WERI-Rb-1 (cell line): ENCODE measurements at regions not wholly inside any gene's neighbourhood (a gene's known extent, or its start where the extent isn't known, plus 50 kb on each side); places are given as distances from the start of the nearest gene placed in this dataset.
"Not testable (repeated sequence)": the region's sequence is repeated elsewhere in the genome, so short reads cannot be mapped to it uniquely, and the experiment has no call there.

Experiments
- DNase-seq: peaks from one replicate; pipeline ENCODE4 v3.0.0-alpha.2; 2020
- H3K27ac ChIP-seq: fragments of 250-450 bp; sonication (Bioruptor Pico); 2 replicates; pipeline ENCODE4 v1.5.1; 2020; ENCODE audit warnings: mild to moderate bottlenecking, moderate library complexity
- H3K27me3 ChIP-seq: fragments of 250-450 bp; sonication (Bioruptor Pico); 2 replicates; pipeline ENCODE4 v1.5.1; 2021; ENCODE audit warnings: mild to moderate bottlenecking, low read depth, moderate library complexity; ENCODE audit not compliant: insufficient read depth, severe bottlenecking
- H3K36me3 ChIP-seq: fragments of 250-450 bp; sonication (Bioruptor Pico); 2 replicates; pipeline ENCODE4 v1.5.1; 2020; ENCODE audit warnings: mild to moderate bottlenecking, moderate library complexity
- H3K4me3 ChIP-seq: 2 replicates; pipeline ENCODE4 v1.5.1; 2011; ENCODE audit warnings: low read depth, mild to moderate bottlenecking, control low read depth, low read length
- H3K9me3 ChIP-seq: fragments of 250-450 bp; sonication (Bioruptor Pico); 2 replicates; pipeline ENCODE4 v1.5.1; 2021; ENCODE audit warnings: mild to moderate bottlenecking, moderate library complexity; ENCODE audit not compliant: severe bottlenecking
- TF ChIP-seq, protein P1 (sequence below): IDR thresholded peaks from 2 replicates; pipeline ENCODE4 v1.5.1; 2011; ENCODE audit warnings: low read depth, mild to moderate bottlenecking, control low read depth, inconsistent platforms, low read length

DNA sequence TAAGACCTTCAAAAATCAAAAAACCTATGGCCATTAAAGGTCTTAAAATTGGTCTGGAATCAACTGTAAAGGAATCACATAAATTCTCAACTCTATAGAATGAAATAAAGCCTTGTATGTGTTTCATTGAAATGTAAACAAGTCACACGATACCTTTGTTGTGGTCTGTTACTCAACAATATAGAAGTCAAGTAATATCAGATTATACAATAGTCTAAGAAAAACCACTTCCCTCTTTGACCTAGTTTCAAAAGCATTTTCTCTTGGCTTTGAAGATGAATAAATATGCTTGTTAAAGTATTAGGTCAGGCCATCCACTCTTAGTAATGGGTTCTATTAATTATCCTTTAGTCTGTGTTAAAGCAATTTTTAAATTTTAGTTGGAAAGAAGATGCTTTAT lies 79.8 kb upstream of the DIO2 start:
- TF ChIP-seq, protein P1, sequence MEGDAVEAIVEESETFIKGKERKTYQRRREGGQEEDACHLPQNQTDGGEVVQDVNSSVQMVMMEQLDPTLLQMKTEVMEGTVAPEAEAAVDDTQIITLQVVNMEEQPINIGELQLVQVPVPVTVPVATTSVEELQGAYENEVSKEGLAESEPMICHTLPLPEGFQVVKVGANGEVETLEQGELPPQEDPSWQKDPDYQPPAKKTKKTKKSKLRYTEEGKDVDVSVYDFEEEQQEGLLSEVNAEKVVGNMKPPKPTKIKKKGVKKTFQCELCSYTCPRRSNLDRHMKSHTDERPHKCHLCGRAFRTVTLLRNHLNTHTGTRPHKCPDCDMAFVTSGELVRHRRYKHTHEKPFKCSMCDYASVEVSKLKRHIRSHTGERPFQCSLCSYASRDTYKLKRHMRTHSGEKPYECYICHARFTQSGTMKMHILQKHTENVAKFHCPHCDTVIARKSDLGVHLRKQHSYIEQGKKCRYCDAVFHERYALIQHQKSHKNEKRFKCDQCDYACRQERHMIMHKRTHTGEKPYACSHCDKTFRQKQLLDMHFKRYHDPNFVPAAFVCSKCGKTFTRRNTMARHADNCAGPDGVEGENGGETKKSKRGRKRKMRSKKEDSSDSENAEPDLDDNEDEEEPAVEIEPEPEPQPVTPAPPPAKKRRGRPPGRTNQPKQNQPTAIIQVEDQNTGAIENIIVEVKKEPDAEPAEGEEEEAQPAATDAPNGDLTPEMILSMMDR = no peak
- H3K36me3 ChIP-seq = no peaks in the 10 kb centered on the region
- DNase-seq = no peak
- no peak overlapping the region for H3K27ac ChIP-seq
- no peaks in the 10 kb centered on the region for H3K27me3 ChIP-seq
- no peak overlapping the region for H3K4me3 ChIP-seq
- H3K9me3 ChIP-seq = no peaks in the 10 kb centered on the region

DNA sequence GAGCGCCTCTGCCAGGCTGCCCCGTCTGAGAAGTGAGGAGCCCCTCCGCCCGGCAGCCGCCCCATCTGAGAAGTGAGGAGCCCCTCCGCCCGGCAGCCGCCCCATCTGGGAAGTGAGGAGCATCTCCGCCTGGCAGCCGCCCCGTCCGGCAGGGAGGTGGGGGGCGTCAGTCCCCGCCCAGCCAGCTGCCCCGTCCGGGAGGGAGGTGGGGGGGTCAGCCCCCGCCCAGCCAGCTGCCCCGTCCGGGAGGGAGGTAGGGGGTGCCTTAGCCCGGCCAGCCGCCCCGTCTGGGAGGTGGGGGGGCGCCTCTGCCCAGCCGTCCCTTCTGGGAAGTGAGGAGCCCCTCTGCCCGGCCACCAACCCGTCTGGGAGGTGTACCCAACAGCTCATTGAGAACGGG lies 75.4 kb upstream of the DIO2 start:
- not testable (repeated sequence) for H3K27ac ChIP-seq, DNase-seq, H3K36me3 ChIP-seq, H3K4me3 ChIP-seq, H3K27me3 ChIP-seq, H3K9me3 ChIP-seq

DNA sequence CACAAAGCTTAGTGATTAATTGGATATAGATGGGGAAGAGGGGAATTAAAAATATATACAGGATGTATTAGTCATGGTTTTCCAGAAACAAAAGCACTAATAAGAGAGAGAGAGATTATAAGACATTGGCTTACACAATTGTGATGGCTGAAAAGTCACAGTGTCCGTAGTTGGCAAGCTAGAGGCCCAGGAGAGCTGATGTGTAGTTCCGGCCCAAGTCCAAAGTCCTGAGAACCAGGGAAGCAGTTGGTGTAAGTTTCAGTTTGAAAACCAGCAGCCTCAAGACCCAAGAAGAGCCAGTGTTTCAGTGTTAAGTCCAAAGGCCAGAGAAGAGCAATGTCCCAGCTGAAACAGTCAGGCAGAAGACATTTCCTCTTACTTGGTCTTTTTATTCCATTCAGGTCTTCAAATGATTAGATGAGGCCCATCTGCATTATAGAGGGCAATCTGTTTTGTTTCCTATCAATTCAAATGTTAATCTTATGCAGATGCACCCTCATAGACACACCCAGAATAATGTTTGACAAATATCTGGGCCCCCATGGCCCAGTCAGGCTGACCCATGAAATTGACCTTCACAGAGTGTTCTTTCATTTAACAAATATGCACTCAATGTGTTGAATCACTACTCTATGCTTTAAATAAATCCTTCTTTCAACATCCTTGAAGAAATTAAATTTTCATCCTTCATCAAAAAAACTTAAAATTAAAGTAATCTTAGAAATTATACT lies 67.2 kb upstream of the DIO2 start:
- no peak overlapping the region for H3K27ac ChIP-seq
- no peak for DNase-seq
- no peaks in the 10 kb centered on the region for H3K27me3 ChIP-seq
- H3K36me3 ChIP-seq = no peaks in the 10 kb centered on the region
- no peak overlapping the region for H3K4me3 ChIP-seq
- H3K9me3 ChIP-seq = no peaks in the 10 kb centered on the region
- TF ChIP-seq, protein P1 = no peak

DNA sequence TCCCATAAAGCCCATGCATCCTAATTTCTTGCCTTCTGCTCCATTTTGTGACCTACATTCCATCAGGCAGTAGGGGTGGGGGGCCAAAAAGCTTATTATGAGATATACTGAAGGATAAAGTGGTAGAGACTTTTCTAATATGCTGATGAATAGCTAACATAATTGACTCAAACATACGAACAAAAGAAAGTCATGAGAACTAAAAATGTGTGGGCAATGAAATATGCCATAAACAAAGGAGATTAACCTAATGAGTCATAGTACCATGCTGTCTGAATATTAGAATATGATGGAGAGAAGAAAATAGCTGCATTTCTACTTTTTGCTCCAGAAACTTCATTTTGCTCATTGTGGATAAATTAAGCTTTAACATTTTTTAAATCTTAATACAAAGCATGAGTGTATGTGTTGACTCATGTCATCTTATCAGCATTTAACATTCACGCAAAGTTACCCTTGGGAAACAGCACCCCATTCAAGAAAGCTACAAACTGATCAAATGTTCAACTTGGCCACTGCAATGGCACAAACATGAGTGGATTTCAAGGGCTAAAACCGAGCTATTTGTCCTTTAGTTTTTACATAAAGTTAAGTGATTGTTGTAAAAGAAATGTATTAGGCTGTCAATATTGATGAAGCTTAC lies 64.0 kb upstream of the DIO2 start:
- no peak overlapping the region for H3K4me3 ChIP-seq
- H3K9me3 ChIP-seq = no peaks in the 10 kb centered on the region
- no peak overlapping the region for H3K27ac ChIP-seq
- H3K27me3 ChIP-seq = no peaks in the 10 kb centered on the region
- DNase-seq = no peak
- H3K36me3 ChIP-seq = no peaks in the 10 kb centered on the region
- TF ChIP-seq, protein P1 = no peak

DNA sequence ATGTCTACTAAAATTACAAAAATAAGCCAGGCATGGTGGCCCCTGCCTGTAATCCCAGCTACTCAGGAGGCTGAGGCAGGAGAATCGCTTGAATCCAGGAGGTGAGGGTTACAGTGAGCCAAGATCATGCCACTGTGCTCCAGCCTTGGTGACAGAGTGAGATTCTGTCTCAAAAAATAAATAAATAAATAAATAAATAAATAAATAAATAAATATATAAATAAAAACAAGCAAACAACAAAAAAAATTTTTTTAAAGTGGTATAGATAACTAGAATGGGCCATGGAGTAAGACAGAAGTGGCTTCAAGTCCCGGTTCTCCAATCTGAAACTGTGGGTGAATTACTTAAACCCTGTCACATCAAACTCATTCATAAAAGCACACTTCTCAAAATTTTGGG lies 63.0 kb upstream of the DIO2 start:
- H3K4me3 ChIP-seq, H3K36me3 ChIP-seq, DNase-seq: not testable (repeated sequence)

DNA sequence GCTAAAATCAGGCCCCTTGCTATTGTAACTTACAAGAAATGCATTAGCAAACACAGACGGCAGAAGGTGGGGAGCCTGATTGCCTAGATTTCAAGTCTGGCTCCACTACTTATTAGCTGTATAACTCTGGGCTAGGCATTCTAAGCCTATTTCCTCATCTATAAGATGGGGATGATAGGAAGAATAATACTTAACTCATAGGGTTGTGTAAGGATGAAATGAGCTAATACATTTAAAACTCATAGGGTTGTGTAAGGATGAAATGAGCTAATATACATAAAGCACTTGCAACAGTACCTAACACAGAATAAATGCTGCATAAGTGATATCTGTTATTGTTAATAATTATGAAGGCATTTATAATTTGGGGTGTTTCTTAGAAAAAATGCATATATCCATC lies 60.1 kb upstream of the DIO2 start:
- Histone ChIP-seq H3K27me3 (no peaks in the 10 kb centered on the region), H3K36me3 (no peaks in the 10 kb centered on the region)
- no peak for DNase-seq

More for the DNA sequence above, 63.0 kb upstream of the DIO2 start:
- H3K27ac ChIP-seq, H3K9me3 ChIP-seq, H3K27me3 ChIP-seq: not testable (repeated sequence)

More for the DNA sequence above, 60.1 kb upstream of the DIO2 start:
- no peak overlapping the region for H3K27ac ChIP-seq
- H3K9me3 ChIP-seq = no peaks in the 10 kb centered on the region
- H3K4me3 ChIP-seq = no peak overlapping the region
- TF ChIP-seq, protein P1 = no peak
